Panc1 (cell line): ENCODE measurements at regions not wholly inside any gene's neighbourhood (a gene's known extent, or its start where the extent isn't known, plus 50 kb on each side); places are given as distances from the start of the nearest gene placed in this dataset.

Source experiments
- ATAC-seq: fragments of 200-7000 bp; cut with Tn5 transposase; 2 replicates; pipeline ENCODE4 v1.9.1; 2020; ENCODE audit warnings: mild to moderate bottlenecking, moderate library complexity
- BruUV-seq: library from RNA; stranded (reverse); fragments of 400-500 nt; replicated peaks from 2 replicates; lab custom pipeline; 2021; lab: Mats Ljungman, UMichigan
- CTCF ChIA-PET: fragments of 300-600 bp; sonication (Branson Sonifier 250); formaldehyde crosslinking; loops from one replicate; lab custom pipeline; 2022; ENCODE audit warnings: antibody characterized with exemption; lab: Charles Lee
- POLR2A ChIA-PET: fragments of 300-600 bp; sonication (Branson Sonifier 250); formaldehyde crosslinking; loops from one replicate; lab custom pipeline; 2022; ENCODE audit warnings: antibody characterized with exemption; lab: Charles Lee
- DNase-seq: peaks from one replicate; pipeline ENCODE4 v3.0.0-alpha.2; 2010; ENCODE audit warnings: low read depth, low spot score
- H3K27ac ChIP-seq: 2 replicates; pipeline ENCODE4 v1.5.1; 2011; ENCODE audit warnings: mild to moderate bottlenecking, low read length, inconsistent platforms
- H3K27me3 ChIP-seq: fragments of 200-500 bp; sonication (Bioruptor generic); 2 replicates; pipeline ENCODE4 v1.6.0; 2014; ENCODE audit warnings: low read length, inconsistent platforms; ENCODE audit not compliant: control insufficient read depth, insufficient read depth
- H3K36me3 ChIP-seq: fragments of 200-500 bp; sonication (Bioruptor generic); 2 replicates; pipeline ENCODE4 v1.5.1; 2014; ENCODE audit warnings: inconsistent platforms, mild to moderate bottlenecking, low read length, moderate library complexity; ENCODE audit not compliant: control insufficient read depth, insufficient read depth
- H3K4me1 ChIP-seq: 2 replicates; pipeline ENCODE4 v1.5.1; 2011; ENCODE audit warnings: inconsistent platforms, mild to moderate bottlenecking, low read length, moderate library complexity; ENCODE audit not compliant: control insufficient read depth, insufficient read depth
- H3K4me3 ChIP-seq, 2 experiments: 2 replicates each; pipeline ENCODE4 v1.5.1; 2011 to 2012; ENCODE audit warnings: low read depth in 2 of 2, low read length in 2 of 2, mild to moderate bottlenecking in 2 of 2, inconsistent platforms in 1 of 2, moderate library complexity in 1 of 2
- H3K9me3 ChIP-seq: fragments of 200-500 bp; sonication (Bioruptor generic); 2 replicates; pipeline ENCODE4 v1.5.1; 2014; ENCODE audit warnings: low read depth, mild to moderate bottlenecking, inconsistent platforms, low read length, moderate library complexity; ENCODE audit not compliant: control insufficient read depth, insufficient read depth
- CTCF ChIP-seq: fragments of 450-650 bp; IDR thresholded peaks from 2 replicates; pipeline ENCODE4 v1.5.1; 2017; ENCODE audit warnings: mild to moderate bottlenecking
- POLR2AphosphoS5 ChIP-seq: IDR thresholded peaks from 2 replicates; pipeline ENCODE4 v1.6.1; 2012; ENCODE audit warnings: mild to moderate bottlenecking, low read depth, low read length, moderate library complexity
- REST ChIP-seq, 2 experiments: IDR thresholded peaks; 2 replicates each; pipeline ENCODE4 v1.6.1; 2011 to 2012; ENCODE audit warnings: low read depth in 2 of 2, control low read depth in 1 of 2, low read length in 1 of 2, mild to moderate bottlenecking in 1 of 2, moderate library complexity in 1 of 2; ENCODE audit not compliant: insufficient read depth in 1 of 2
- SIN3A ChIP-seq: IDR thresholded peaks from 2 replicates; pipeline ENCODE4 v1.6.1; 2012; ENCODE audit warnings: low read depth, mild to moderate bottlenecking, low read length, moderate library complexity, borderline replicate concordance; ENCODE audit not compliant: insufficient read depth
- TCF7L2 ChIP-seq: IDR thresholded peaks from 2 replicates; pipeline ENCODE4 v1.6.1; 2011; ENCODE audit warnings: mild to moderate bottlenecking, low read depth, low read length, inconsistent platforms
- in situ Hi-C: cut with HindIII; loops from 2 replicates; pipeline ENCODE4 v1.10.0; 2016; ENCODE audit warnings: low sequenced_read_pairs, low pct_unique_long_range_greater_than_20kb
- intact Hi-C: fragments of 100-400 bp; cut with micrococcal nuclease; formaldehyde crosslinking; loops from one replicate; pipeline ENCODE4 v1.10.0; 2022; ENCODE audit not compliant: unreplicated experiment

- no peak for DNase-seq
- H3K27ac ChIP-seq, result no peak overlapping the region
- POLR2A ChIA-PET, result no interaction called here
- TF ChIP-seq CTCF, result no peak
- no peak for TF ChIP-seq REST (IDR thresholded peaks at IDR 0.05; ENCODE audit: insufficient read depth in 1 of 2, low read depth in 2 of 2, low read length in 1 of 2)
- TF ChIP-seq POLR2AphosphoS5, result no peak
- TF ChIP-seq TCF7L2, result no peak
- TF ChIP-seq SIN3A, result no peak
- H3K4me1 ChIP-seq, result no peaks in the 10 kb centered on the region
- ATAC-seq, result no peak
- CTCF ChIA-PET, result no interaction called here
- no peaks in the 10 kb centered on the region for H3K27me3 ChIP-seq
- no peaks in the 10 kb centered on the region for H3K9me3 ChIP-seq
- H3K4me3 ChIP-seq, result no peak overlapping the region
- no peaks in the 10 kb centered on the region for H3K36me3 ChIP-seq
- intact Hi-C loops (no loop called here), in situ Hi-C loops (no loop called here)
- no TSS peak for BruUV-seq
Observed at GRCh38 chr2:128640845-128641360, 322.2 kb upstream of the HS6ST1 start.

- no peak for TF ChIP-seq TCF7L2
- TF ChIP-seq REST (IDR thresholded peaks at IDR 0.05; ENCODE audit: insufficient read depth in 1 of 2, low read depth in 2 of 2, low read length in 1 of 2), result no peak
- no peak for TF ChIP-seq CTCF
- ATAC-seq, result no peak
- no peak overlapping the region for H3K4me3 ChIP-seq
Observed at GRCh38 chr2:128641421-128642080, 322.9 kb upstream of the HS6ST1 start.

More at GRCh38 chr2:128641421-128642080, 322.9 kb upstream of the HS6ST1 start:
- ChIA-PET CTCF (no interaction called here), POLR2A (no interaction called here)
- intact Hi-C loops (no loop called here), in situ Hi-C loops (no loop called here)
- BruUV-seq, result no TSS peak
- Histone ChIP-seq H3K9me3 (no peaks in the 10 kb centered on the region), H3K4me1 (no peaks in the 10 kb centered on the region), H3K27me3 (no peaks in the 10 kb centered on the region), H3K36me3 (no peaks in the 10 kb centered on the region), H3K27ac (no peak overlapping the region)
- no peak for DNase-seq
